Kasumi-1 (cell line): ENCODE measurements at regions not wholly inside any gene's neighbourhood (a gene's known extent, or its start where the extent isn't known, plus 50 kb on each side); places are given as distances from the start of the nearest gene placed in this dataset.
A peak's percentile ranks its signal among the peaks of the same experiment; 100 is the strongest.
"Not testable (repeated sequence)": the region's sequence is repeated elsewhere in the genome, so short reads cannot be mapped to it uniquely, and the experiment has no call there.

ENCODE experiments used
- DNase-seq, 2 experiments: peaks; one replicate each; lab custom pipeline; 2025; lab: John Stamatoyannopoulos, UW

DNA sequence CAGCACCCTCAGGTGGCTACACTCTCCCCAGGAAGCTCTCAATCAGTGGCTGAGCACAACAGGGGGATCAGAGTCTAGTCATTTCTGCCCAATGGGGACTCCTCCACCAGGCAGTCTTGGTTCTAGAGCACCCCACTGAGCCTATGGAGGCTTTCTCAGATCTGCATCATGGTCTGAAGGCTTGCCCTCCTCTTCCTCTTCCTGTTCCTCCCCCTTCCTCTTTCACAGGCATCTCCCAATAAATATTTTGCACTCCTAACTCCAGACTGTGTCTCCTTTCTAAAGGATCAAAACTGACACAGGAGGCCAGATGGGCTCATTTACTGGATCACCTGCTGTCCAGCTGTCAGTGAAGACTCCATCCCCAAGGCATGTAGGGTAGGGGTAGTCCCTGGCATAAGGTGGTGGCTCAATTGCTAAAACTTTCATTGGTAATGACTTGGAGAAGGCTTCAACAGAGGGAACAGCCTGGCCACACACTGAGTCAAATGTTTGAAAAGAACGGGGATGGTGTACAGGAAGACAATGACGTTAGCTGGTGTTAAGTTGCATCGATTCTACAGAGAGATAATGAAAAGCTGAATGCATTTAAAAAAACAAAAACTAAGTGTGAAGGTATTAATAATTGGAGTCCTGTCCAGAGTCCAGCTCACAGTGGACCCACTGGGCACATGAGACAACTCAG is 84.2 kb upstream of the SLC2A1 start:
- no peak for DNase-seq

DNA sequence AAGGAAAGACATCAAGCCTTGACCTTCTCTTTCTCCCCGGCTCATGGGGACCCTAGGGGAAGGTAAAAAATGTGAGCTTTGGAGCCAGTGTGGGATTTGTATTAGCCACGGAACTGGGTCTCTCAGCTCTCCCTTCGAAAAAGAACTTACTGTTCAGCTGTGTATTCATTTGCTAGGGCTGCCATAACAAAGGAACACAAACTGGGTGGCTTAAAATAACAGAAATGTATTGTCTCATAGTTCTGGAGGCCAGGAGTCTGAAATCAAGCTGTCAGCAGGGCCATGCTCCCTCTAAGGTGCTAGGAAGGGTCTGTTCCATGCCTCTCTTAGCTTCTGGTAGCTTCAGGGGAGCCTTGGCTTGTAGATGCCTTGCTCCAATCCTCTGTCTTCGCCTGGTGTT is 83.5 kb upstream of the SLC2A1 start:
- no peak for DNase-seq

DNA sequence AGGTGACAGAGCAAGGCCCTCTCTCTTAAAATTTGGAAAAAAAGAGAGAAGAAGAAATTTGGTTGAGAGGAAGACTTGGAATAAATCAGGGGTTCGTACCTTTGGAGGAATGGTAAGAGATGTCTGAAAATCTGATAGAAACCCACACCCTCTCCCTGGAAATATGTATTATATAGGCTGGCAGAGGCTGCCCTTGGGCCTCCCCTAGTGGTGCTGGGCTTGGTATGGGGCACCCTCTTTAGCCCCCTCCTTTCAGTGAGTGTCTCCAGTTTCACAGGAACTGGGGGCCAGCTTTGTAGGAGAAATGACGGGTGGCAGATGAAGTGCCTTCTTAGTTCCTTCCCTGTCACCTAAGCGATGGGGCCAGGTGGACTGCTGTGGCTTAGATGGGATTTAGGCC is 82.9 kb upstream of the SLC2A1 start:
- no peak for DNase-seq

DNA sequence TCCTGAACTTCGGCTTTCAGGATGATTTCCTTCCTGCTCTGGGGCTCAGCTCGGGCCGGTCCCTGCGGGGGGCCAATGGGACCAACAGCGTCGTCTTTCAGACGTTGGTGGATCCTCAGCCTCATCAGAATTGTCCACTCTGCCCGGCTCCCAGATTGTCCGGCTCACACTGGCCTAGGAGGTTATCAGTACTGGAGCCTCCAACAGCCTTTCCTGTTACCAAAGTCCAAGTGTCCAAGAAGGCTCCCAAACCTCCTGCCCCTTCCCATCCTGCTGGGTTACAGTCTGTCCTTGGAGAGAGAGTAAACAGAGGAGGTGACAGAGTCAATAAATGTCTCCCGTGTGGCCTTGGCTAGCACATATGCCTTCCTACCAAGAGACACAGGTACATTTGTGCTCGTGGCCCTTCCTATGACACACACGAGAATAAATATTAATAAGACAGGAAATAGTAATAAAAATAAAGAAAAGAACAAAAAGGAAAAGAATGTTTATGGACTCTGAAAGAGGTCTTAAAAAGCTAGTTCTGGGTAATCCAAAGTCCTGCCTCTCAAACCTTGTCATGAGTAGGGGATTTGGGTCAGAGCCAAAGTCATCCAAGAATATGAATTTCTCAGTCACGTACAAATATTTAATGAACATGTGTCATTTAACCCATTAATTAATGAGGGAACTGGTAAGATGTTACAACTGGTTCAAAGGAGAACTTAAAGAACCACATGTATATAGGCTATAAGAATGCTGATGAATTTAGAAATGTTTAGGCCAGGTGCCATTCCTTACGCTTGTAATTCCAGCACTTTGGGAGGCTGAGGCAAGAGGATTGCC is 80.8 kb upstream of the SLC2A1 start:
- DNase-seq: no peak

DNA sequence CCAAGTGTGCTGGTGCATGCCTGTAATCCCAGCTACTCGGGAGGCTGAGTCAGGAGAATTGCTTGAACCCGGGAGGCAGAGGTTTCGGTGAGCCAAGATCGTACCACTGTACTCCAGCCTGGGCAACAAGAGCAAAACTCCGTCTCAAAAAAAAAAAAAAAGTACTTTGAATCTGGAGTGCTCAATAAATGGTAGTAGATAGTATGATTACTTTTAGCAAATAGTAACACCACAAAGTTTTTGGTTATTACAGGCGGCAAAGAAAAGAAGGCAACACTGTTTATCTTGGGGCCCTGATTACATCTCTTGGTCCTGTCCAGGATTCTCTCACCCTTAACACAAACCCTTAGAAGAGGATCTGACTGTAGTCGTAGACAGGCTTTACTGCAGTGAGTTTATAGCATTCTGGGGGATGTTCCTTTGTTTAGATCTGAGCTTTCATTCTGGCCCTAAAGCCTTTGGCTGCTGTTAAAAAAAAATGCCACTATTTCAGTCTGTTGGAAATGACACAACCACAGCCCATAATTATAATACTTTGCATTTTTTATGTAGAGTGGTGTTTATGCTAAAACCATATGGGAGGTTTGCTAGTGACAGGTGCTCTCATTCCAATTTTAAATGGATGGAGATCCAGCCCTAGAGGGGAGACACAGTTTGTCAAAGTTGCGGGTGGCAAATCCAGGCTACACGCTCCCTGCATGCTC is 79.7 kb upstream of the SLC2A1 start:
- DNase-seq: no peak

DNA sequence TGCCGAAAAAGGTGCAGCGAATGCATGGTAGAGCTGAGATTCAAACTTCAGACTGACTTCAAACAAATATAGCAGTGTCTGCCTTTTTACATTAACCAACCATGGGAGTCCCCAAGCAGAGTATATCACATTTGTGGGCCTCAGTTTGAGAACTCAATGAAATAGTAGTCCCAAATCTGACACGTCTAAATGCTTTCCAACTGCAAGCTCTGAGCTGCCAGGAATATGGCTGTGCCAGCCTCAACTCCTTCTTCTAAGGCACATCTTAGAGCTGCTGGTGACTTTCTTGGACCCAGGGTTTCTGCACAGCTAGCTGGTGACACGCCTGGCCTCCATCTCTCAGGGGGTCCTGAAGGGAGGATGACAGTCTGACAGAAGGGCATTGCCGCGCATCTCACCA is 78.8 kb upstream of the SLC2A1 start:
- no peak for DNase-seq

DNA sequence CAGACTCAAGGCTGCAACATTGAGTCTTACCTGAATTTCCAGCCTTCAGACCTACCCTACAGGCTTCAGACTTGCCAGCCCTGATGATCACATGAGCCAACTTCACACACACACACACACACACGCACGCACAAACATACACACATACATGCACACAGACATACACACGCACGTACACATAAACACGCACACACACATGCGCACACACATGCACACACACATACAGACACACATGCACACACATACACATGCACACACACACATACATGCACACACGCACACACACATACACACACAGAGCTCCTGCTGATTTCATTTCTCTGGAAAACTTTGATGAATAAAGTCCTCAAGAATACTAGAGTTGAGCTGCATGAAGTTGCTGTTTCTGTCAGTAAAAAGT is 78.3 kb upstream of the SLC2A1 start:
- no peak for DNase-seq

DNA sequence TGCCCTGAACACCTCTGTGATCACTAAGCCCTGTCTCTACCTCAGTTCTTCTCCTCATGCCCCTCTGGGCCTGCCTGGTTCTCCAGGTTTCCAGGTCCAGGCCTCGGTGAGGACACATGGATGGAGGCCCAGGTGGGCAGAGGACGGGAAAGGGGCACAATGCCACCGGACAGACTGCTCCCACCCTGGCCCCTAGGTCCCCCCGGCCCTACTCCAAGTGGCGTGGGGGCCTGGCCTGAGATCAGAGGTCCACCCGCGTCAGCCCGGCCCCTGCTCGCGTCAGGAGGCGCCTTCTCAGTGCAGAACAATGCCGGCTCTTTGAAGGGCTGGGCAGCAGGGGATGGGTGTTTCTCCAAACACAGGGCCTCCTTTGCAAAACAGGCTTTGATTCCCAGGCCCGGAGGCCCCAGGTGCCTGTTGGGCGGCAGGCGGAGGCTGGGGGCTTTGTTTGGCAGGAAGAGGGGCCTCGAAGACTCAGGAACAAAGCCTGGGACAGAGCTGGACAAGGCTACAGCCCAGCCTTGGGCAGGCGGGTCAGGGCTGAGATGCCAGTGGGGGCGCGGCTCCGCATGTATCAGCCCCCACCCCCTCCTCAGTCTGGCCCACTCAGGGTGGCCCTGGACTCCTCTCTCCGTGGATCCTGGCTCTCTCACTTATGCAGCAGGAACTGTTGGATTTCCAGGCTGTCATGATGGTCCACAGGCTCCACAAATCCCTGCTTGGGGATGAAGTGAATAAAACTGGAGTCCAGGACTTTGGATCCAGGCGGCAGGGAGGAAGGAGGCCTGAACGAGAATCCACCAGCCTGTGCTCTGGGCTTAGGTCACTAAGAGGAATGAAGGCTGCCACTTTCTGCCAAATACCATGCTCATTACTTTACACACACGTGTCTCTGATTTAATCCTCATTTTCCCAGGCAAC is 77.4 kb upstream of the SLC2A1 start:
- DNase-seq: no peak

DNA sequence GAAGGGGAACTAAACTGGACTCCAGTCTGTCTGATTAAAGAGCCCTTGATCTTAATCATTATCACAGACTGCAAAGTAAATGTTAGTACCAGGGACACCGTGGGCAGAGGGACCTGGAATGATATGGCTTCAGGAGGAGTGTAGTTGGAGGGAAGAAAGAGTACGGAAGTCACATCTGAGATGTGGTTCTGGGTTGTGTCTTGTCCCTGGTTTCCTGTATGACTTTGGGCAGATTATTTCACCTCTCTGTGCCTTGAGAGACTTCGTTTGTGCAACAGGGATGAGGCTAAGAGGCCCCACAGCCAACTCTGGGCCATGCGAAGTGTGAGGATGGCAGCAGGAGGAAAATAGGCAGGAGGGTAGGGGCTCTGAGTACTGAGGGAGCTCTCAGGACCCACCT is 76.1 kb upstream of the SLC2A1 start:
- DNase-seq: no peak

DNA sequence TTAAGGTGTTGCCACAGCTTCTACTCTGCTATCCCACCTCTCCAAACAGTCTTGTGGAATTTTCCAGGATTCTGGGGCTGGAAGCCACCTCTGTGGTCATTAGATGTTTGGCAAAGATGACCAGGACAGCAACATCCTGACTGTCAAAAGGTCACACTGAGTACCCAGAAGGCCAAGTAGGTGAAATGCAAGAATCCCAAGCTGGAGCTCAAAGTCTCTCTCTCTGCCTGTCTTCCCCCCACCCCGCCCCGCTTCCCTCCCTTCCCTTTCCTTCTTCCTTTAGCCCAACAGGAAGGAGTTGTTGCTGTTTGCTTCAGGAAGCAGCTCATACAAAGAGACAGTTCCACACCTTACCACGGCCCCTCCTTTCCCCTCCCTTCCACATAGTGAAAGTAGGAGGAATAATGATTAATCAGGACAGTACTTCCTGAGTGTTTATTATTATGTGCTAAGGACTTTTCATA is 75.6 kb upstream of the SLC2A1 start:
- DNase-seq: no peak

DNA sequence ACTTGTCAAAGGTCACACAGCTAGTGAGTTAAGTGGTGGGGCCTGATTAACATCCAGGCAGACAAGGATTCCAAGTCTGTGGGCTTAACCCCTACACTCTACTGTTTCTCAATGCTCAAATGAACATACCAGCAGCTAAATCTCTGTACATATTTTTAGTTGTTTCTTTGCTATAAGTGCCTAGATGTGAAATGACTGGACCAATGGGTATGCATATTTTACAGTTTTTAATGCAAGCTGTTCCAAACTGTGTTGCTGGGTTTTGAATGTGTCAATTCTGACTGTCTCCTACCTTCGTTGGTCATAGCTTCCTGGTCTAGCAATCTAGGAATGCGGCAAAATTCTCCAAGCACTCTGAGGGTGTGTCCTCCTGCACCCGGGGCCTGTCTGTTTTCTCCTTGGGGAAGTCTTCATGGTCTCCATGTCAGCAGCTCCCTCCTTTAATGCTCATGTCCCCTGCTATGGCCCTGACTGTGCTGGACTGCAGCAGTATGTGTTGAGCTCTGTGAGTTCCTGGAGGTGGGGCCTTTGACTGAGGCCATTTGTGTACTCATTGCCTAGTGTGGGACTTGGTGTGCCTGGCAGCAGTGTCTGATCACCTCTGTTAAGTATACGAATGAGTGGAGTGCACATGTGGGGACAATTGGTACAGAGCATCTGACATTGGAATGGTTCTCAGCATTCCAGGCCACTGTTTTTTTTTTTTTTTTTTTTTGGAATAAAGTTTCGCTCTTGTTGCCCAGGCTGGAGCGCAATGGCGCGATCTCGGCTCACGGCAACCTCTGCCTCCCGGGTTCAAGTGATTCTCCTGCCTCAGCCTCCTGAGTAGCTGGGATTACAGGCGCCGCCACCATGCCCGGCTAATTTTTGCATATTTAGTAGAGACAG is 72.9 kb upstream of the SLC2A1 start:
- DNase-seq: no peak

DNA sequence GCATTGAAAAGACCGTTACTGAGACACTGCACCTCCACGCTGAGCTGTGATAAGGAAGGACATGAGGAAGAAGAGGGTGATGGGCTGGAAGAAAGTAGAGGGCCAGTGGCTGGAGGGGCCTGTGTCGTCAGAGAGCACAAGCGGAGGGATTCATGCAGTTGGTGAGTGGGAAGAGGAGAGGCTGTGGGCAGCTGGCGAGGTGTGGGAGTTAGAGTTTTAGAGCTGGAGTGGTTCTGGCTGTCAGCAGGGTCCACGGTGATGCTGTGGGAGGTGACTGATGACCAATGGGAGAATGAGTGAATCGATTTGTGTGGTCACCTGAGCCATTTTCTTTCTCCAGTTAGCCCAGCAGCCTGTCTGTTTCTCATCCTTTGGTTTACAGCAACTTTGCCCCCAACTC is 66.2 kb upstream of the SLC2A1 start:
- no peak for DNase-seq

DNA sequence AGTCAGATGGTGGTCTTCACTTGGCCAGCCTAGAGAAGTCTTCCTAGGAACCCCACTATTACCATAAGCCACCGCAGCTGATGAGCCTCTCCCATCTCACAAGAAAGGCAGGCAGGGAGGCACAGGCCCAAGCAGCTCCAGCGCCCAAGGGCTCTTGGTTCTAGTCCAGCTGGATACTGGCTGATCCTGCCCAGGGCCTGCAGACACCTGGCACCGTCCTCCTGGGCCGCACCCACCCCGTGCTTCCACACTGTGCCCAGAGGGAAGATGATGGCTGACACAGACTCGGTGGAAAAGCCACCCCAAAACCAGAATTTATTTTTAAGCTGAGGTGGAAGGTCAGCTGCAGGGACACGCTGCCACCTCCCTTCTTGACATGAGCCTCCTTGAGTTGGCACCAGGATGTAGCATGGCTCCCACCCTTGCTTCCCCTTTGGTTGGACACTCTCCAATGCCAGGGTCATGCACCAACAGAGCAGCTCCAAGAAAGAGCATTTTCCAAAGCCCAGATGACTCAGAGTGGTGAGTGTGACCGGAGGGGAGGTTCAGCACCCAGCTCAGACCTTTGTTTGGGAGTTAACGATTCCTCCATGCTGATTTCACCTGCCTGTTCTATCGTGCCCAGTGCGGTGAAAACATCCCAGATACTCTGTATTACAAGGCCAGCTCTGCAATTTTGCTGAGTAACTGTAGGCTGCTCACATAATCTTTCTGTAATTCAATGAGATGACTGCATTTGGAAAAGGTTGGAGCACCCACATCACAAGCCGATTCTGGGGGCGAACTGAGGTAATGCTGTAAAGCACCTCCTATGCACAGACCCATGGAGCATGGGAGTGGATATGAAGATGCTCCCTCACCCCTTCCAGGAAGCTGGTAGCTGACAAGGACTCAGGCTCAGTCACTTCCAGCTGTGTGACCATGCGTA is 63.1 kb upstream of the SLC2A1 start:
- no peak for DNase-seq

DNA sequence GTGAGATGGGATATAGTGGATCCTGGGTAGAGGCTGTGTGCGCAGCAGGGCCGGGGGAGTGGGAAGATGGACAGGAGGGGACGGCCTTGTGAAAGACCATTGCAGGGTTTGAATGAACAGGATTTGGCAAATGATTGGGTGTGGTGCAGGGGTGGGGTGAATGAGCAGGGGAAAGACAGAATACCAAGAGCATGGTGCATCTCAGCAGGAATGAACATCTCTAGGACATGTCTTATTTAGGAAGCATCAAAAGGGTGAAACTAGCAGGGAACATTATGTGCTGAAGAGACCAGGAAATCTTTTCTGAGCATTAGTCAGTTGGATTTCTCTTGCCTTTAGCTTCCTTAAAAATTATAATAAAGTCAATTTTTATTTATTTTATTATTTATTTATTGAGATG is 60.6 kb upstream of the SLC2A1 start:
- no peak for DNase-seq

DNA sequence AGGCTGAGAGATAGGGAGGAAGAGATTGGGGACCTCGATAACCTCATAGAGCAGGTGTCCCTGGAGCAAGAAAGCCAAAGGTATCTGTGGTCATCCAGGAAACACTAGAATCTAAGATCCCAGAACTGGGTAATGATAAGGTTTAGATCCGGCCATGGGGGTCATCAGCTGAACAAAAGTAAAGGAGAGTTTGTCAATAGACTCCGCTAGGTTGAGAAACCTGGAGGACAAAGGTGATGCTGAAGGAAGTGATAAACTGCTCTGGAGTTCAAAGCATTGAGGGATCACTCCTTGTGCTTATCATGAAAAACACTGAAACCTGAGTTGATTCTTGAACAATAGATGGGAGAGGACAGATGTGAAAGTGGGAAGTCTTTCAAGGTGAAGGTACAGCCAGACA is 59.5 kb upstream of the SLC2A1 start:
- DNase-seq: no peak

DNA sequence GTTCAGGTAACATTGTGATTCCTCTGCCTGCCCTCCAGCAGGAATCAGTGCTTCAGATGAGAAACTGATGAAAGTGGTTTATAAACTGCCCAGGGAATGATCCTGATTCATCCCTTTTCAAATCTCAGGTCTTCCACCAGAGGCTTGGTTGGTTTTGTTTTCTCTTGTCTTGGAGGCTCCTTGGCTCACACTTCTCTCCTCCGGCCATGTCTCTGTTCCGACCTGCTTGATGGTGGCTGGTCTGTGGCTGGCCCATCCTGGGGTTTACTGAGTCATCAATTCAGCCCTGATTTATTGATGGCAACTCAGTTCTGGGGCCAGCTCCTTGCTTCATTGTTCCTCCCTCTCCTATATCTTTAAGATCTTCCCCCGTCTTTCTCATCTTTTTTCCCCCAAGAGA is 56.6 kb upstream of the SLC2A1 start:
- no peak for DNase-seq

DNA sequence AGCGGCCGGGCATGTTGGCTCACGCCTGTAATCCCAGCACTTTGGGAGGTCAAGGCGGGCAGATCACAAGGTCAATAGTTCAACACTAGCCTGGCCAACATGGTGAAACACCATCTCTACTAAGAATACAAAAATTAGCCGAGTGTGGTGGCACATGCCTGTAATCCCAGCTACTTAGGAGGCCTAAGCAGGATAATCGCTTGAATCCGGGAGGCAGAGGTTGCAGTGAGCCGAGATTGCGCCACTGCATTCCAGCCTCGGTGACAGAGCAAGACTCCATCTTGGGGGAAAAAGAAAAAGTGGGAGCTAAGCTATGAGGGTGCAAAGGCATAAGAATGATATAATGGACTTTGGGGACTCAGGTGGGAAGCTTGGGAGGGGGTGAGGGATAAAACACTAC is 55.9 kb upstream of the SLC2A1 start:
- DNase-seq: not testable (repeated sequence)

DNA sequence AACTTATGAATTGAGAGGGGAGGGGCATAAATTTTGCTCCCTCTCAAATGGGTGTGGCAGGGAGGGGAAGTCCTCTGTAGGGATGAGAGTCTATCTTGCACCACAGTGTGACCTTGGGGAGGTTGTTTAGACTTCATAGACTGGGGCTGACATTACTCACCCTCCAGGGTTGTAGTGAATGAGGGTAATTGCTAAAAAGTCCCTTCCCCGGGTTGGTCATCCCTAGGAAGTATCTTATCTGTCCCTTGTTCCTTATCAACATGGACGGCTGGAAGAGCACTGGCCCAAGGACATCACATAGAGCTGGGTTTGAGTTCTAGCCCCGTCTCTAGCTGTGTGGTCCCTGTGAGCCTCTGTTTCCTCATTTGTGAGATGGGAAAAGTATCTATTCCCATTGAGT is 52.4 kb upstream of the SLC2A1 start:
- DNase-seq: no peak

DNA sequence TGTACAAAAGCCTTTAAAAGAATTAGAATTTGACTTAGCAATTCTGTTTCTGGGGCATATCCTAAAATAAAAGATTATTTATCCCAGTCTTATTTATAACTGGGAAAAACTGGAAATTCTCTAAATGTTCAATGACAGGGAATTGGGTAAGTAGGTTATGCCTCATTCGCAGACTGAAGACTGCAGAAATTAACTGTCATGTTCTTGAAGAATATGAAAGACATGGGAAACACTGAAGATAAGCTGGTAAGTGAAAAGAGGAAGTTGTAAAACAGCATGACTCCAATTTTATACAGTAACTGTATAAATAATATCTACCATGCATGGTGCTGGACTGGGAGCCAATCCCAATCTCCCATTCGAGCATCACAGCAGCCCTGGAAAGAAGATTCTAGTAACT is 50.6 kb upstream of the SLC2A1 start:
- DNase-seq: peak; percentile 75 to 78
